HCT116 (cell line): ENCODE measurements at regions not wholly inside any gene's neighbourhood (a gene's known extent, or its start where the extent isn't known, plus 50 kb on each side); places are given as distances from the start of the nearest gene placed in this dataset.

ENCODE experiments used
- ATAC-seq: fragments of 200-7000 bp; cut with Tn5 transposase; 2 replicates; pipeline ENCODE4 v1.9.1; 2020; ENCODE audit warnings: mild to moderate bottlenecking, moderate library complexity
- BruUV-seq: library from RNA; stranded (reverse); fragments of 400-500 nt; replicated peaks from 2 replicates; lab custom pipeline; 2021; lab: Mats Ljungman, UMichigan
- CTCF ChIA-PET: fragments of 300-600 bp; sonication (Branson Sonifier 250); formaldehyde crosslinking; loops from one replicate; lab custom pipeline; 2021; ENCODE audit warnings: antibody characterized with exemption; lab: Charles Lee
- POLR2A ChIA-PET: fragments of 300-600, 350-600 bp; sonication (Branson Sonifier 250); formaldehyde crosslinking; loops from one replicate; lab custom pipeline; 2021; ENCODE audit warnings: antibody characterized with exemption; lab: Charles Lee
- RAD21 ChIA-PET, 2 experiments: fragments of 300-600 bp; sonication (Branson Sonifier 250); formaldehyde crosslinking; loops; one replicate each; lab custom pipeline; 2023; ENCODE audit warnings: low total read pairs in 2 of 2; ENCODE audit not compliant: uncharacterized antibody in 2 of 2, unreplicated experiment in 2 of 2, low non-redundant PET in 1 of 2; lab: Charles Lee
- DNase-seq: peaks from one replicate; pipeline ENCODE4 v3.0.0-alpha.2; 2010; ENCODE audit warnings: low read depth, low spot score
- H2AFZ ChIP-seq: fragments of 200-600 bp; shearing (Covaris generic), sonication (generic); 2 replicates; pipeline ENCODE4 v1.6.1; 2017; ENCODE audit warnings: low read depth, mixed run types, mixed read lengths, antibody characterized with exemption, low read length; ENCODE audit not compliant: poor library complexity, severe bottlenecking
- H3K27ac ChIP-seq: 2 replicates; pipeline ENCODE4 v1.5.1; 2012; ENCODE audit warnings: low read depth, low read length
- H3K27me3 ChIP-seq: fragments of 200-600 bp; sonication (generic); 2 replicates; pipeline ENCODE4 v1.6.1; 2016; ENCODE audit warnings: mixed run types, low read length, mixed read lengths; ENCODE audit not compliant: insufficient read depth
- H3K36me3 ChIP-seq, 2 experiments: fragments of 200-500 bp in 1 of 2; fragments of 200-600 bp in 1 of 2; sonication (Bioruptor generic) in 1 of 2; sonication (generic) in 1 of 2; 2 replicates each; pipeline versions ENCODE4 v1.5.1 to v1.6.1; 2014 to 2016; ENCODE audit warnings: low read length in 2 of 2, inconsistent platforms in 1 of 2, mixed read lengths in 1 of 2, mixed run types in 1 of 2; ENCODE audit not compliant: insufficient read depth in 2 of 2, control insufficient read depth in 1 of 2
- H3K4me1 ChIP-seq, 2 experiments: fragments of 200-600 bp in 1 of 2; sonication (generic) in 1 of 2; 2 replicates each; pipeline versions ENCODE4 v1.5.1 to v1.6.1; 2012 to 2017; ENCODE audit warnings: low read length in 2 of 2, inconsistent platforms in 1 of 2, mild to moderate bottlenecking in 1 of 2, mixed read lengths in 1 of 2, mixed run types in 1 of 2, moderate library complexity in 1 of 2; ENCODE audit not compliant: insufficient read depth in 2 of 2, control insufficient read depth in 1 of 2
- H3K4me2 ChIP-seq: fragments of 200-600 bp; sonication (generic); 2 replicates; pipeline ENCODE4 v1.6.1; 2017; ENCODE audit warnings: mixed run types, low read length, mixed read lengths
- H3K4me3 ChIP-seq, 2 experiments: fragments of 200-600 bp in 1 of 2; sonication (generic) in 1 of 2; replicated peaks in 1 of 2; 2 replicates each; pipeline ENCODE4 v1.5.1; 2011 to 2016; ENCODE audit warnings: low read length in 2 of 2, control low read depth in 1 of 2, low read depth in 1 of 2, mild to moderate bottlenecking in 1 of 2, mixed read lengths in 1 of 2, mixed run types in 1 of 2
- H3K79me2 ChIP-seq: fragments of 200-600 bp; sonication (generic); 2 replicates; pipeline ENCODE4 v1.6.1; 2017; ENCODE audit warnings: mild to moderate bottlenecking, mixed run types, low read length, moderate library complexity, mixed read lengths; ENCODE audit not compliant: insufficient read depth
- H3K9ac ChIP-seq: fragments of 200-600 bp; sonication (generic); 2 replicates; pipeline ENCODE4 v1.6.1; 2016; ENCODE audit warnings: low read length, mixed read lengths
- H3K9me2 ChIP-seq: fragments of 200-600 bp; sonication (generic), shearing (Covaris generic); 2 replicates; pipeline ENCODE4 v1.6.1; 2017; ENCODE audit warnings: mixed run types, mild to moderate bottlenecking, moderate library complexity; ENCODE audit not compliant: insufficient read depth
- H3K9me3 ChIP-seq, 2 experiments: fragments of 200-500 bp in 1 of 2; fragments of 200-600 bp in 1 of 2; sonication (Bioruptor generic) in 1 of 2; sonication (generic) in 1 of 2; 2 replicates each; pipeline ENCODE4 v1.6.1; 2014 to 2017; ENCODE audit warnings: low read length in 2 of 2, mixed read lengths in 2 of 2, inconsistent platforms in 1 of 2, low read depth in 1 of 2, mild to moderate bottlenecking in 1 of 2, mixed run types in 1 of 2, moderate library complexity in 1 of 2; ENCODE audit not compliant: control insufficient read depth in 1 of 2, insufficient read depth in 1 of 2
- H4K20me1 ChIP-seq: fragments of 200-600 bp; sonication (generic), shearing (Covaris generic); 2 replicates; pipeline ENCODE4 v1.6.1; 2017; ENCODE audit warnings: mixed run types, mild to moderate bottlenecking, moderate library complexity; ENCODE audit not compliant: insufficient read depth
- CBX3 ChIP-seq: IDR thresholded peaks from 2 replicates; pipeline ENCODE4 v1.6.1; 2012; ENCODE audit warnings: low read depth
- EZH2 ChIP-seq: fragments of 200-600 bp; sonication (generic); IDR thresholded peaks from 2 replicates; pipeline ENCODE4 v1.6.1; 2017; ENCODE audit warnings: antibody characterized with exemption, mixed run types
- EZH2phosphoT487 ChIP-seq: fragments of 200-600 bp; IDR thresholded peaks from 2 replicates; pipeline ENCODE4 v1.6.1; 2018; ENCODE audit warnings: antibody characterized with exemption, borderline replicate concordance
- POLR2AphosphoS5 ChIP-seq: IDR thresholded peaks from 2 replicates; pipeline ENCODE4 v1.6.1; 2011; ENCODE audit warnings: mild to moderate bottlenecking, low read depth, low read length, moderate library complexity
- RAD21 ChIP-seq: IDR thresholded peaks from 2 replicates; pipeline ENCODE4 v1.6.1; 2012; ENCODE audit warnings: low read depth, mild to moderate bottlenecking
- SIN3A ChIP-seq: IDR thresholded peaks from 2 replicates; pipeline ENCODE4 v1.6.1; 2012; ENCODE audit warnings: low read depth
- SP1 ChIP-seq: IDR thresholded peaks from 2 replicates; pipeline ENCODE4 v1.6.1; 2012; ENCODE audit warnings: low read depth
- SRF ChIP-seq: IDR thresholded peaks from 2 replicates; pipeline ENCODE4 v1.6.1; 2012; ENCODE audit warnings: low read depth
- TCF7L2 ChIP-seq: IDR thresholded peaks from 2 replicates; pipeline ENCODE4 v1.7.0; 2011; ENCODE audit warnings: borderline replicate concordance, inconsistent platforms; ENCODE audit not compliant: insufficient read depth, insufficient read length; ENCODE audit errors: extremely low read depth
- ZFX ChIP-seq: fragments of 450-650 bp; IDR thresholded peaks from 2 replicates; pipeline ENCODE4 v1.6.1; 2017
- ZNF274 ChIP-seq: fragments of 200-500 bp; sonication (Bioruptor generic); IDR thresholded peaks from 2 replicates; pipeline ENCODE4 v1.6.1; 2014; ENCODE audit warnings: mild to moderate bottlenecking, low read depth, low read length, inconsistent platforms
- intact Hi-C: fragments of 100-400 bp; cut with micrococcal nuclease; formaldehyde crosslinking; loops from 2 replicates; pipeline ENCODE4 v1.10.0; 2022
- TF ChIP-seq, protein P1 (sequence below), 3 experiments: fragments of 200-600 bp in 1 of 3; sonication (generic) in 1 of 3; IDR thresholded peaks in 2 of 3; conservative IDR thresholded peaks in 1 of 3; 2 replicates each; pipeline ENCODE4 v1.5.1; 2012 to 2017; ENCODE audit warnings: low read depth in 2 of 3, low read length in 2 of 3, antibody characterized with exemption in 1 of 3, borderline replicate concordance in 1 of 3, control low read depth in 1 of 3, mild to moderate bottlenecking in 1 of 3, mixed read lengths in 1 of 3, mixed run types in 1 of 3, moderate library complexity in 1 of 3; ENCODE audit not compliant: insufficient read depth in 1 of 3
- TF ChIP-seq, protein P2 (sequence below): IDR thresholded peaks from 2 replicates; pipeline ENCODE4 v1.6.1; 2012

DNA sequence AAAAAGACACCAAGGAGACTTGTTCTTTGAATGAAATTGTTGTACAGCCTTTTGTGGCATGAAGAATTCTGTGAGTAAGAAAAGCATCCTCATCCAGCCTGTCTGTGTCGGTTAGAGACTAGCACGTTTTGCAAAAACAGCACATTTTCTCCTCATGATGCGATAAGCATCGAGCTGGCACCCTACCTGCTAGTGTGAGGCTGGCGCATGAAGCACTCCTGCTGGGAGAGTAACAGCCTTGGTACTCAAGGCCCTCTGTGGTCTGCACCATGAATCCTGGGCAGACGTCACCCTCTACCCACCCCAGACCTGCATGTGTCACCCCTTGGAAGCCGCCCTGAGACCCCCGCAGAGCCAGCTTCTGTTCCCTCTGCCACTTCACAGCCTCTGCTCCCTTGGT, 92.6 kb upstream of the TMEM132E start (continued):
- TF ChIP-seq RAD21, result no peak
- TF ChIP-seq TCF7L2, result no peak
- TF ChIP-seq SP1, result no peak
- TF ChIP-seq ZNF274, result no peak
- TF ChIP-seq ZFX, result no peak

DNA sequence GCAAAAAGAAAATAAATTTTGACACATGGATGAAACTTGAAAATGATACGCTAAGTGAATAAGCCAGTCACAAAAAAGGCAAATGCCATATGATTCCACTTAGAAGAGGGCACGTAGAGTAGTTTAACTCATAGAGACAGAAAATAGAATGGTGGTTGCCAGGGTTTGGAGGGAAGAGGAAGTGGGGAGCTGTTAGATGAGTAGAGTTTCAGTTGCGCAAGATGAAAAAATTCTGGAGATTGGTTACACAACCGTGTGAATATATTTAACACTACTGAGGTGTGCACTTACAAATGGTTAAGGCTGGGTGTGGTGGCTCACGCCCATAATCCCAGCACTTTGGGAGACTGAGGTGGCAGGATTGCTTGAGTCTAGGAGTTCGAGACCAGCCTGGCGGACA, 93.4 kb upstream of the TMEM132E start:
- H3K79me2 ChIP-seq, result no peaks in the 10 kb centered on the region
- POLR2A ChIA-PET, result no interaction called here
- no peak overlapping the region for H3K27ac ChIP-seq
- H3K9me2 ChIP-seq, result no peaks in the 10 kb centered on the region
- RAD21 ChIA-PET, result no interaction called here
- H3K27me3 ChIP-seq, result peaks cover 27% of the 10 kb centered on the region
- H3K36me3 ChIP-seq, result no peaks in the 10 kb centered on the region
- DNase-seq (no peak), ATAC-seq (no peak)
- CTCF ChIA-PET, result no interaction called here
- no peak overlapping the region for H3K9ac ChIP-seq
- no peaks in the 10 kb centered on the region for H3K4me1 ChIP-seq
- intact Hi-C loops, result no loop called here
- H3K9me3 ChIP-seq, result no peaks in the 10 kb centered on the region
- no peak overlapping the region for H2AFZ ChIP-seq
- TF ChIP-seq SRF (no peak), SIN3A (no peak), RAD21 (no peak), EZH2 (no peak), CBX3 (no peak), ZNF274 (no peak)
- TF ChIP-seq, all 23 proteins: peak for 0
- no peaks in the 10 kb centered on the region for H4K20me1 ChIP-seq
- no peak overlapping the region for H3K4me2 ChIP-seq
- no peak overlapping the region for H3K4me3 ChIP-seq
- no TSS peak for BruUV-seq

DNA sequence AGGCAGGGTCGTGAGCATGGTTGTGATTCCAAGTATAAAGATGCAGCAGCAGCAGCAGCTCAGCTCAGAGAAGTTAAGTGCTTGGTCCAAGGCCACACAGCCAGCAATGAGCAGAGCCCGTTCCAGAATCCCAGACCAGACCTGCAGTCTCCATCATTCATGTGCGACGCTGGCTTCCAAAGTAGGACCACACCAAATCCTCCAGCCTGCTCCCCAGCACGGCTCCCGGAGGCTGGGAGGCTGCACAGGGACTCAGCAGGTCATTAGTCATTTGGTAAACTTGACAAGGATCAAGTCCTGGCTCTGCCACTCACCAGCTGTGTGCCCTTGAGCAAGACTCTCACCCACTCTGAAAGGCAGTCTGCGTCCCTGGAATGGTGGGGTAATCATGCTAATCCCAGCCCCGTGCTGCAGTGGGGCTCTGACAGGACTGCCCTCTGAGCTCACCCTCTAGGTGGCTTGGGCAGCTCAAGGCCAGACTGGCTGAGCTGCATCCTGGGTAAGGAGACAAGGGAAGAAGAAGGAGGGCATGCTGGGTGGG, 95.1 kb upstream of the TMEM132E start:
- H3K79me2 ChIP-seq, result no peaks in the 10 kb centered on the region
- H4K20me1 ChIP-seq, result no peaks in the 10 kb centered on the region
- H3K9me2 ChIP-seq, result no peaks in the 10 kb centered on the region
- H3K4me3 ChIP-seq, result no peak overlapping the region
- POLR2A ChIA-PET, result no interaction called here
- no peak overlapping the region for H3K9ac ChIP-seq
- peaks cover 24% of the 10 kb centered on the region for H3K27me3 ChIP-seq
- no peaks in the 10 kb centered on the region for H3K4me1 ChIP-seq
- no TSS peak for BruUV-seq
- DNase-seq, result no peak
- ATAC-seq, result no peak
- no peak overlapping the region for H3K27ac ChIP-seq
- H2AFZ ChIP-seq, result no peak overlapping the region
- H3K4me2 ChIP-seq, result no peak overlapping the region
- no peak for TF ChIP-seq POLR2AphosphoS5
- TF ChIP-seq, protein P1, sequence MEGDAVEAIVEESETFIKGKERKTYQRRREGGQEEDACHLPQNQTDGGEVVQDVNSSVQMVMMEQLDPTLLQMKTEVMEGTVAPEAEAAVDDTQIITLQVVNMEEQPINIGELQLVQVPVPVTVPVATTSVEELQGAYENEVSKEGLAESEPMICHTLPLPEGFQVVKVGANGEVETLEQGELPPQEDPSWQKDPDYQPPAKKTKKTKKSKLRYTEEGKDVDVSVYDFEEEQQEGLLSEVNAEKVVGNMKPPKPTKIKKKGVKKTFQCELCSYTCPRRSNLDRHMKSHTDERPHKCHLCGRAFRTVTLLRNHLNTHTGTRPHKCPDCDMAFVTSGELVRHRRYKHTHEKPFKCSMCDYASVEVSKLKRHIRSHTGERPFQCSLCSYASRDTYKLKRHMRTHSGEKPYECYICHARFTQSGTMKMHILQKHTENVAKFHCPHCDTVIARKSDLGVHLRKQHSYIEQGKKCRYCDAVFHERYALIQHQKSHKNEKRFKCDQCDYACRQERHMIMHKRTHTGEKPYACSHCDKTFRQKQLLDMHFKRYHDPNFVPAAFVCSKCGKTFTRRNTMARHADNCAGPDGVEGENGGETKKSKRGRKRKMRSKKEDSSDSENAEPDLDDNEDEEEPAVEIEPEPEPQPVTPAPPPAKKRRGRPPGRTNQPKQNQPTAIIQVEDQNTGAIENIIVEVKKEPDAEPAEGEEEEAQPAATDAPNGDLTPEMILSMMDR (IDR thresholded peaks at IDR 0.05 in 2 of 3, conservative IDR thresholded peaks at IDR 0.05 in 1 of 3; ENCODE audit: borderline replicate concordance in 1 of 3, insufficient read depth in 1 of 3, low read depth in 2 of 3, low read length in 2 of 3), result no peak
- TF ChIP-seq, protein P2, sequence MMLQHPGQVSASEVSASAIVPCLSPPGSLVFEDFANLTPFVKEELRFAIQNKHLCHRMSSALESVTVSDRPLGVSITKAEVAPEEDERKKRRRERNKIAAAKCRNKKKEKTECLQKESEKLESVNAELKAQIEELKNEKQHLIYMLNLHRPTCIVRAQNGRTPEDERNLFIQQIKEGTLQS, result no peak
- no peak for TF ChIP-seq EZH2phosphoT487
- no peaks in the 10 kb centered on the region for H3K9me3 ChIP-seq
- intact Hi-C loops, result no loop called here
- RAD21 ChIA-PET, result no interaction called here
- H3K36me3 ChIP-seq, result no peaks in the 10 kb centered on the region
- CTCF ChIA-PET, result no interaction called here
